GM12878 (cell line): ENCODE measurements at regions not wholly inside any gene's neighbourhood (a gene's known extent, or its start where the extent isn't known, plus 50 kb on each side); places are given as distances from the start of the nearest gene placed in this dataset.

Source experiments
- CTCF ChIP-seq, 3 experiments: IDR thresholded peaks in 2 of 3; conservative IDR thresholded peaks in 1 of 3; 2 replicates each; pipeline ENCODE4 v1.5.1; 2011; ENCODE audit warnings: low read depth in 3 of 3, low read length in 3 of 3, mild to moderate bottlenecking in 3 of 3, control low read depth in 2 of 3, moderate library complexity in 2 of 3, inconsistent platforms in 1 of 3, mixed read lengths in 1 of 3; ENCODE audit not compliant: control insufficient read depth in 2 of 3, insufficient read depth in 1 of 3; ENCODE audit errors: extremely low read depth in 1 of 3
- EZH2 ChIP-seq: IDR thresholded peaks from 2 replicates; pipeline ENCODE4 v1.6.1; 2012; ENCODE audit warnings: low read depth, mild to moderate bottlenecking, control low read depth, inconsistent platforms, low read length, borderline replicate concordance; ENCODE audit not compliant: control insufficient read depth
- FOXM1 ChIP-seq: IDR thresholded peaks from 2 replicates; pipeline ENCODE4 v1.6.1; 2012; ENCODE audit warnings: low read depth, mild to moderate bottlenecking, inconsistent platforms, low read length, moderate library complexity
- IRF5 ChIP-seq: fragments of 450-650 bp; IDR thresholded peaks from 2 replicates; pipeline ENCODE4 v1.6.1; 2017; ENCODE audit warnings: borderline replicate concordance
- MAX ChIP-seq: IDR thresholded peaks from 2 replicates; pipeline ENCODE4 v1.6.1; 2012; ENCODE audit warnings: low read depth, low read length, improper control_type of control experiment
- NFXL1 ChIP-seq: fragments of 450-650 bp; IDR thresholded peaks from 2 replicates; pipeline ENCODE4 v1.6.1; 2017; ENCODE audit warnings: antibody characterized with exemption, mild to moderate bottlenecking, borderline replicate concordance
- RUNX3 ChIP-seq: IDR thresholded peaks from 2 replicates; pipeline ENCODE4 v1.6.1; 2012; ENCODE audit warnings: low read length, inconsistent platforms
- SRF ChIP-seq, 2 experiments: IDR thresholded peaks; 2 replicates each; pipeline ENCODE4 v1.6.1; 2011; ENCODE audit warnings: low read depth in 2 of 2, low read length in 2 of 2, mild to moderate bottlenecking in 1 of 2, moderate library complexity in 1 of 2
- TCF12 ChIP-seq: IDR thresholded peaks from 2 replicates; pipeline ENCODE4 v1.6.1; 2011; ENCODE audit warnings: low read depth, mild to moderate bottlenecking, low read length
- USF2 ChIP-seq: IDR thresholded peaks from 2 replicates; pipeline ENCODE4 v1.6.1; 2011; ENCODE audit warnings: low read depth, low read length, improper control_type of control experiment, borderline replicate concordance
- YBX1 ChIP-seq: fragments of 450-650 bp; IDR thresholded peaks from 2 replicates; pipeline ENCODE4 v1.6.1; 2016; ENCODE audit warnings: antibody characterized with exemption
- ZBTB33 ChIP-seq: fragments of 450-650 bp; IDR thresholded peaks from 2 replicates; pipeline ENCODE4 v1.6.1; 2017; ENCODE audit warnings: mild to moderate bottlenecking

GRCh38 chr4:187782286-187782824, 213.2 kb upstream of the ZFP42 start:
- TF ChIP-seq TCF12 (no peak), CTCF (IDR thresholded peaks at IDR 0.05 in 2 of 3, conservative IDR thresholded peaks at IDR 0.05 in 1 of 3; ENCODE audit: control insufficient read depth in 2 of 3, extremely low read depth in 1 of 3, insufficient read depth in 1 of 3, low read depth in 3 of 3, low read length in 3 of 3) (no peak), IRF5 (no peak), FOXM1 (no peak), YBX1 (no peak), SRF (IDR thresholded peaks at IDR 0.05; ENCODE audit: low read depth in 2 of 2, low read length in 2 of 2) (no peak), ZBTB33 (no peak), NFXL1 (no peak), USF2 (no peak), EZH2 (no peak), MAX (no peak), RUNX3 (no peak)
